Neural cell (in vitro differentiated cells): ENCODE measurements at regions not wholly inside any gene's neighbourhood (a gene's known extent, or its start where the extent isn't known, plus 50 kb on each side); places are given as distances from the start of the nearest gene placed in this dataset.

ENCODE experiments used
- CTCF ChIP-seq: fragments of 450-650 bp; IDR thresholded peaks from 2 replicates; pipeline ENCODE4 v1.5.1; 2014; ENCODE audit warnings: antibody characterized with exemption, mild to moderate bottlenecking, moderate library complexity; ENCODE audit not compliant: poor library complexity, severe bottlenecking
- EP300 ChIP-seq: fragments of 450-650 bp; conservative IDR thresholded peaks from 2 replicates; pipeline ENCODE4 v1.6.1; 2014; ENCODE audit warnings: antibody characterized with exemption, mild to moderate bottlenecking, moderate library complexity; ENCODE audit not compliant: poor library complexity, severe bottlenecking
- MXI1 ChIP-seq: fragments of 450-650 bp; conservative IDR thresholded peaks from 2 replicates; pipeline ENCODE4 v1.6.1; 2014; ENCODE audit warnings: antibody characterized with exemption, mild to moderate bottlenecking; ENCODE audit not compliant: poor library complexity, severe bottlenecking
- SMC3 ChIP-seq: fragments of 450-650 bp; conservative IDR thresholded peaks from 2 replicates; pipeline ENCODE4 v1.6.1; 2014; ENCODE audit warnings: antibody characterized with exemption, mild to moderate bottlenecking, moderate library complexity; ENCODE audit not compliant: poor library complexity

- TF ChIP-seq CTCF, result no peak
- TF ChIP-seq MXI1, result no peak
- no peak for TF ChIP-seq SMC3
- TF ChIP-seq EP300, result no peak
Measured at GRCh38 chr15:69868756-69869155, 229.0 kb downstream of the TLE3 start.
